GM23248 (cell line): ENCODE measurements at regions not wholly inside any gene's neighbourhood (a gene's known extent, or its start where the extent isn't known, plus 50 kb on each side); places are given as distances from the start of the nearest gene placed in this dataset.

Experiments
- DNase-seq: peaks from one replicate; pipeline ENCODE4 v3.0.0-alpha.2; 2015
- H2AFZ ChIP-seq: fragments of 200-600 bp; sonication (generic); 2 replicates; pipeline ENCODE4 v1.6.1; 2016; ENCODE audit warnings: antibody characterized with exemption
- H3F3A ChIP-seq: fragments of 200-600 bp; sonication (generic); 2 replicates; pipeline ENCODE4 v1.6.1; 2016; ENCODE audit warnings: mild to moderate bottlenecking, antibody characterized with exemption, mixed run types; ENCODE audit not compliant: insufficient read depth
- H3K27ac ChIP-seq: fragments of 200-600 bp; sonication (generic); 2 replicates; pipeline ENCODE4 v1.5.1; 2016; ENCODE audit warnings: mild to moderate bottlenecking
- H3K27me3 ChIP-seq: fragments of 200-600 bp; sonication (generic); replicated peaks from 2 replicates; pipeline ENCODE4 v1.6.1; 2016; ENCODE audit warnings: mild to moderate bottlenecking; ENCODE audit not compliant: insufficient read depth
- H3K36me3 ChIP-seq: fragments of 200-600 bp; sonication (generic); 2 replicates; pipeline ENCODE4 v1.6.1; 2016; ENCODE audit warnings: low read depth, mild to moderate bottlenecking
- H3K4me1 ChIP-seq: fragments of 200-600 bp; sonication (generic); 2 replicates; pipeline ENCODE4 v1.6.1; 2016; ENCODE audit warnings: mild to moderate bottlenecking; ENCODE audit not compliant: insufficient read depth
- H3K4me2 ChIP-seq: fragments of 200-600 bp; sonication (generic); one replicate; pipeline ENCODE4 v1.6.1; 2016; ENCODE audit warnings: mild to moderate bottlenecking; ENCODE audit not compliant: unreplicated experiment
- H3K4me3 ChIP-seq: fragments of 200-600 bp; sonication (generic); 2 replicates; pipeline ENCODE4 v1.5.1; 2016; ENCODE audit warnings: mild to moderate bottlenecking
- H3K79me2 ChIP-seq: fragments of 200-600 bp; sonication (generic); 2 replicates; pipeline ENCODE4 v1.6.1; 2016; ENCODE audit warnings: mild to moderate bottlenecking; ENCODE audit not compliant: insufficient read depth
- H3K9ac ChIP-seq: fragments of 200-600 bp; sonication (generic); 2 replicates; pipeline ENCODE4 v1.6.1; 2016; ENCODE audit warnings: mild to moderate bottlenecking
- H3K9me2 ChIP-seq: fragments of 200-600 bp; sonication (generic); 2 replicates; pipeline ENCODE4 v1.6.1; 2016; ENCODE audit warnings: mixed run types, mild to moderate bottlenecking, moderate library complexity; ENCODE audit not compliant: insufficient read depth
- H3K9me3 ChIP-seq: fragments of 200-600 bp; sonication (generic); one replicate; pipeline ENCODE4 v1.6.1; 2017; ENCODE audit warnings: low read depth
- H4K20me1 ChIP-seq: fragments of 200-600 bp; sonication (generic); 2 replicates; pipeline ENCODE4 v1.6.0; 2016; ENCODE audit not compliant: insufficient read depth
- EZH2 ChIP-seq: fragments of 200-600 bp; sonication (generic); IDR thresholded peaks from 2 replicates; pipeline ENCODE4 v1.6.1; 2018; ENCODE audit warnings: antibody characterized with exemption, mild to moderate bottlenecking; ENCODE audit not compliant: insufficient read depth, poor library complexity, severe bottlenecking
- EZH2phosphoT487 ChIP-seq: fragments of 200-600 bp; sonication (generic); IDR thresholded peaks from 2 replicates; pipeline ENCODE4 v1.6.1; 2018; ENCODE audit warnings: antibody characterized with exemption, moderate library complexity, mild to moderate bottlenecking, low read depth; ENCODE audit not compliant: insufficient read depth
- WGBS, 2 experiments: methylation state at CpG; one replicate each; pipeline ENCODE4 v1.1.6; 2015 to 2017; ENCODE audit warnings: low lambda C conversion rate in 2 of 2, low coverage in 1 of 2; ENCODE audit errors: missing lambda C conversion rate in 2 of 2; 5-methylcytosine and 5-hydroxymethylcytosine counted together
- in situ Hi-C: fragments of 300-500 bp; cut with MboI; formaldehyde crosslinking; loops from 2 replicates; pipeline ENCODE4 v1.15.0; 2020

GRCh38 chr2:133624551-133624950 lies 56.3 kb upstream of the NCKAP5 start:
- no peak overlapping the region for H3K4me2 ChIP-seq
- H2AFZ ChIP-seq: no peak overlapping the region
- no peaks in the 10 kb centered on the region for H3K36me3 ChIP-seq
- no peaks in the 10 kb centered on the region for H3F3A ChIP-seq
- no peak overlapping the region for H3K4me3 ChIP-seq
- no peaks in the 10 kb centered on the region for H3K9me3 ChIP-seq
- 40 to 51% methylated on average over 3 of the region's 3 CpGs for WGBS, 2 experiments
- no peaks in the 10 kb centered on the region for H4K20me1 ChIP-seq
- DNase-seq: no peak
- 0 out of 2 replicates have a peak, but pooled peaks cover 3% of the 10 kb centered on the region for H3K27me3 ChIP-seq
- H3K9me2 ChIP-seq: no peaks in the 10 kb centered on the region
- H3K9ac ChIP-seq: no peak overlapping the region
- TF ChIP-seq EZH2phosphoT487 (no peak), EZH2 (no peak)
- in situ Hi-C loops: no loop called here
- H3K4me1 ChIP-seq: no peaks in the 10 kb centered on the region
- H3K27ac ChIP-seq: no peak overlapping the region
- no peaks in the 10 kb centered on the region for H3K79me2 ChIP-seq

GRCh38 chr2:133627741-133628140 lies 59.5 kb upstream of the NCKAP5 start:
- DNase-seq: no peak
- Histone ChIP-seq H3K27me3 (no peaks in the 10 kb centered on the region), H4K20me1 (no peaks in the 10 kb centered on the region), H3K4me3 (no peak overlapping the region), H3K36me3 (no peaks in the 10 kb centered on the region), H3K9me2 (no peaks in the 10 kb centered on the region), H3K4me2 (no peak overlapping the region), H3K9me3 (no peaks in the 10 kb centered on the region), H3K27ac (no peak overlapping the region), H3K4me1 (no peaks in the 10 kb centered on the region), H3F3A (no peaks in the 10 kb centered on the region), H3K79me2 (no peaks in the 10 kb centered on the region), H2AFZ (no peak overlapping the region), H3K9ac (no peak overlapping the region)
- in situ Hi-C loops: no loop called here
- TF ChIP-seq EZH2: no peak
- no peak for TF ChIP-seq EZH2phosphoT487
- 36 to 41% methylated on average over 1 of the region's 1 CpG for WGBS, 2 experiments

GRCh38 chr2:133633309-133633708 lies 65.0 kb upstream of the NCKAP5 start:
- H3F3A ChIP-seq: peaks cover 9% of the 10 kb centered on the region; the same call in 1 of the 2 replicates
- H3K9me3 ChIP-seq: no peaks in the 10 kb centered on the region
- TF ChIP-seq EZH2phosphoT487 (no peak), EZH2 (no peak)
- no peaks in the 10 kb centered on the region for H3K36me3 ChIP-seq
- H3K27me3 ChIP-seq: no peaks in the 10 kb centered on the region
- H3K4me1 ChIP-seq: peaks cover 21% of the 10 kb centered on the region
- no peak overlapping the region for H2AFZ ChIP-seq
- in situ Hi-C loops: no loop called here
- no peak overlapping the region for H3K9ac ChIP-seq
- no peak for DNase-seq
- H3K27ac ChIP-seq: no peak overlapping the region
- WGBS, 2 experiments: 95 to 96% methylated on average over 7 of the region's 7 CpGs
- H3K79me2 ChIP-seq: no peaks in the 10 kb centered on the region
- H3K9me2 ChIP-seq: no peaks in the 10 kb centered on the region
- H3K4me2 ChIP-seq: peak overlapping the region; percentile 90
- peak overlapping the region; percentile 73; the same call in 1 of the 2 replicates for H3K4me3 ChIP-seq
- no peaks in the 10 kb centered on the region for H4K20me1 ChIP-seq

- H3K9me3 ChIP-seq: no peaks in the 10 kb centered on the region
- H3K9me2 ChIP-seq: no peaks in the 10 kb centered on the region
- peaks cover 21% of the 10 kb centered on the region for H3K4me1 ChIP-seq
- in situ Hi-C loops: no loop called here
- peak overlapping the region; percentile 43 for H3K27ac ChIP-seq
- no peaks in the 10 kb centered on the region for H4K20me1 ChIP-seq
- WGBS, 2 experiments: 4% methylated on average over 8 of the region's 8 CpGs
- H3K4me3 ChIP-seq: peak overlapping the region; percentile 73
- H3K36me3 ChIP-seq: no peaks in the 10 kb centered on the region
- no peaks in the 10 kb centered on the region for H3K27me3 ChIP-seq
- TF ChIP-seq EZH2phosphoT487 (no peak), EZH2 (no peak)
- peaks cover 9% of the 10 kb centered on the region; the same call in 1 of the 2 replicates for H3F3A ChIP-seq
- H3K4me2 ChIP-seq: peak overlapping the region; percentile 90
- DNase-seq: peak; percentile 86
- H2AFZ ChIP-seq: peak overlapping the region; percentile 70
- no peaks in the 10 kb centered on the region for H3K79me2 ChIP-seq
- H3K9ac ChIP-seq: peak overlapping the region; percentile 47
Measured at GRCh38 chr2:133633881-133634409, 65.7 kb upstream of the NCKAP5 start.

GRCh38 chr2:133635131-133635530 lies 66.9 kb upstream of the NCKAP5 start:
- Histone ChIP-seq H3K27me3 (no peaks in the 10 kb centered on the region), H3F3A (peaks cover 9% of the 10 kb centered on the region; the same call in 1 of the 2 replicates), H3K4me1 (peaks cover 21% of the 10 kb centered on the region), H3K9me3 (no peaks in the 10 kb centered on the region), H4K20me1 (no peaks in the 10 kb centered on the region), H3K4me3 (no peak overlapping the region), H3K36me3 (no peaks in the 10 kb centered on the region), H3K4me2 (no peak overlapping the region), H3K27ac (no peak overlapping the region), H2AFZ (no peak overlapping the region), H3K9me2 (no peaks in the 10 kb centered on the region), H3K9ac (no peak overlapping the region), H3K79me2 (no peaks in the 10 kb centered on the region)
- DNase-seq: no peak
- in situ Hi-C loops: no loop called here
- TF ChIP-seq EZH2: no peak
- TF ChIP-seq EZH2phosphoT487: no peak
